Breast epithelium (tissue), 4 donors: ENCODE measurements at regions not wholly inside any gene's neighbourhood (a gene's known extent, or its start where the extent isn't known, plus 50 kb on each side); places are given as distances from the start of the nearest gene placed in this dataset.
A peak's percentile ranks its signal among the peaks of the same experiment; 100 is the strongest.

ENCODE experiments used
- DNase-seq, 2 donors: peaks; one replicate each; pipeline ENCODE4 v3.0.0-alpha.2; 2019; ENCODE audit warnings: low spot score in 2 of 2
- H3K27ac ChIP-seq, 2 donors: fragments of 200-600 bp; sonication (generic) in 1 of 2; one replicate each; pipeline ENCODE4 v1.5.1; 2016 to 2019; ENCODE audit warnings: mild to moderate bottlenecking in 1 of 2
- H3K27me3 ChIP-seq, 2 donors: fragments of 200-600 bp; sonication (generic) in 1 of 2; one replicate each; pipeline versions ENCODE4 v1.5.1 to v1.6.0; 2017 to 2019; ENCODE audit warnings: control low read depth in 1 of 2, mild to moderate bottlenecking in 1 of 2
- H3K36me3 ChIP-seq: fragments of 200-600 bp; one replicate; pipeline ENCODE4 v1.5.1; 2019
- H3K4me1 ChIP-seq, 2 donors: fragments of 200-600 bp; sonication (generic); one replicate each; pipeline ENCODE4 v1.5.1; 2016 to 2019; ENCODE audit warnings: control low read depth in 1 of 2
- H3K4me3 ChIP-seq, 3 donors: fragments of 200-600 bp; sonication (generic); 1 replicate in 2 of 3; 2 replicates in 1 of 3; pipeline ENCODE4 v1.5.1; 2016 to 2019; ENCODE audit warnings: mild to moderate bottlenecking in 3 of 3, moderate library complexity in 2 of 3
- H3K9me3 ChIP-seq, 2 donors: fragments of 200-600 bp; sonication (generic) in 1 of 2; one replicate each; pipeline ENCODE4 v1.5.1; 2016 to 2019; ENCODE audit warnings: control low read depth in 1 of 2
- CTCF ChIP-seq, 3 donors: fragments of 450-650 bp; IDR thresholded peaks; one replicate each; pipeline ENCODE4 v1.5.1; 2016 to 2017; ENCODE audit warnings: antibody characterized with exemption in 3 of 3, mild to moderate bottlenecking in 3 of 3, moderate library complexity in 3 of 3
- POLR2A ChIP-seq: fragments of 450-650 bp; IDR thresholded peaks from one replicate; pipeline ENCODE4 v1.6.1; 2016; ENCODE audit warnings: antibody characterized with exemption, mild to moderate bottlenecking, moderate library complexity
- POLR2AphosphoS5 ChIP-seq, 3 donors: sonication (generic); formaldehyde crosslinking; IDR thresholded peaks; one replicate each; pipeline ENCODE4 v1.6.1; 2017; ENCODE audit warnings: antibody characterized with exemption in 3 of 3
- intact Hi-C: fragments of 100-400 bp; cut with DNase I; formaldehyde crosslinking; loops from one replicate; pipeline ENCODE4 v1.15.1; 2023; ENCODE audit warnings: low total_unique reads

GRCh38 chrX:30060718-30061117, 154.6 kb upstream of the MAGEB2 start:
- H3K27ac ChIP-seq = no peak overlapping the region
- H3K9me3 ChIP-seq = no peaks in the 10 kb centered on the region
- peaks cover 0 to 18% of the 10 kb centered on the region in 2 donors for H3K27me3 ChIP-seq
- no peaks in the 10 kb centered on the region for H3K4me1 ChIP-seq
- H3K4me3 ChIP-seq = no peak overlapping the region
- intact Hi-C loops = no loop called here
- DNase-seq = no peak
- no peaks in the 10 kb centered on the region for H3K36me3 ChIP-seq
- TF ChIP-seq POLR2AphosphoS5 (IDR thresholded peaks at IDR 0.05) (no peak), POLR2A (no peak), CTCF (IDR thresholded peaks at IDR 0.05) (no peak)

- Histone ChIP-seq H3K9me3 (no peaks in the 10 kb centered on the region), H3K27ac (no peak overlapping the region), H3K4me3 (no peak overlapping the region), H3K27me3 (peaks cover 0 to 26% of the 10 kb centered on the region in 2 donors), H3K36me3 (no peaks in the 10 kb centered on the region), H3K4me1 (no peaks in the 10 kb centered on the region)
- TF ChIP-seq POLR2AphosphoS5 (IDR thresholded peaks at IDR 0.05) (no peak), POLR2A (no peak), CTCF (IDR thresholded peaks at IDR 0.05) (no peak)
- intact Hi-C loops = no loop called here
- DNase-seq = no peak
Observed at GRCh38 chrX:30065226-30065625, 150.1 kb upstream of the MAGEB2 start.

GRCh38 chrX:30067677-30068076, 147.7 kb upstream of the MAGEB2 start:
- Histone ChIP-seq H3K9me3 (no peaks in the 10 kb centered on the region), H3K4me1 (no peaks in the 10 kb centered on the region), H3K36me3 (no peaks in the 10 kb centered on the region), H3K27me3 (peaks cover 0 to 21% of the 10 kb centered on the region in 2 donors), H3K4me3 (no peak overlapping the region), H3K27ac (no peak overlapping the region)
- no peak for DNase-seq
- TF ChIP-seq POLR2AphosphoS5 (IDR thresholded peaks at IDR 0.05) (no peak), POLR2A (no peak)
- intact Hi-C loops = no loop called here

- intact Hi-C loops = no loop called here
- TF ChIP-seq POLR2AphosphoS5 (IDR thresholded peaks at IDR 0.05) (no peak), CTCF (IDR thresholded peaks at IDR 0.05) (no peak), POLR2A (no peak)
- no peaks in the 10 kb centered on the region for H3K27me3 ChIP-seq
Observed at GRCh38 chrX:30085571-30085970, 129.8 kb upstream of the MAGEB2 start.

GRCh38 chrX:30111431-30111830, 103.9 kb upstream of the MAGEB2 start:
- H3K4me3 ChIP-seq = no peak overlapping the region
- no peak overlapping the region for H3K27ac ChIP-seq
- H3K27me3 ChIP-seq = peaks cover 0 to 7% of the 10 kb centered on the region in 2 donors
- H3K4me1 ChIP-seq = no peaks in the 10 kb centered on the region
- H3K9me3 ChIP-seq = no peaks in the 10 kb centered on the region
- H3K36me3 ChIP-seq = no peaks in the 10 kb centered on the region
- TF ChIP-seq POLR2A (no peak), CTCF (IDR thresholded peaks at IDR 0.05) (no peak), POLR2AphosphoS5 (IDR thresholded peaks at IDR 0.05) (no peak)
- intact Hi-C loops = no loop called here
- DNase-seq = no peak

More at GRCh38 chrX:30085571-30085970, 129.8 kb upstream of the MAGEB2 start:
- Histone ChIP-seq H3K4me3 (no peak overlapping the region), H3K36me3 (no peaks in the 10 kb centered on the region), H3K9me3 (peaks cover 0 to 8% of the 10 kb centered on the region in 2 donors), H3K4me1 (no peaks in the 10 kb centered on the region), H3K27ac (no peak overlapping the region)
- no peak for DNase-seq

- H3K27me3 ChIP-seq = peaks cover 0 to 32% of the 10 kb centered on the region in 2 donors
- H3K36me3 ChIP-seq = no peaks in the 10 kb centered on the region
- H3K9me3 ChIP-seq = no peaks in the 10 kb centered on the region
- intact Hi-C loops = no loop called here
- no peak overlapping the region for H3K27ac ChIP-seq
- TF ChIP-seq POLR2A (no peak), POLR2AphosphoS5 (IDR thresholded peaks at IDR 0.05) (no peak), CTCF (IDR thresholded peaks at IDR 0.05) (peak in 1 of 3 donors; percentile 8)
- no peak for DNase-seq
- no peak overlapping the region for H3K4me3 ChIP-seq
- H3K4me1 ChIP-seq = no peaks in the 10 kb centered on the region
Observed at GRCh38 chrX:30141966-30142365, 73.4 kb upstream of the MAGEB2 start.
